ACC112 (cell line): ENCODE measurements at regions not wholly inside any gene's neighbourhood (a gene's known extent, or its start where the extent isn't known, plus 50 kb on each side); places are given as distances from the start of the nearest gene placed in this dataset.
"Not testable (repeated sequence)": the region's sequence is repeated elsewhere in the genome, so short reads cannot be mapped to it uniquely, and the experiment has no call there.

ENCODE experiments used
- H2AFZ ChIP-seq: fragments of 200-600 bp; sonication (generic); one replicate; pipeline ENCODE4 v1.6.0; 2017; ENCODE audit warnings: antibody characterized with exemption, low read length; ENCODE audit not compliant: unreplicated experiment
- H3K27ac ChIP-seq: fragments of 200-600 bp; sonication (generic); 2 replicates; pipeline ENCODE4 v1.5.1; 2014; ENCODE audit warnings: low read depth, mild to moderate bottlenecking, antibody characterized with exemption, low read length, moderate library complexity
- H3K27me3 ChIP-seq: fragments of 200-600 bp; sonication (generic); 2 replicates; pipeline ENCODE4 v1.6.1; 2014; ENCODE audit warnings: mild to moderate bottlenecking, antibody characterized with exemption, low read length, moderate library complexity, mixed read lengths; ENCODE audit not compliant: insufficient read depth
- H3K36me3 ChIP-seq: fragments of 200-600 bp; sonication (generic); 2 replicates; pipeline ENCODE4 v1.6.1; 2016; ENCODE audit warnings: mild to moderate bottlenecking, antibody characterized with exemption, low read length, moderate library complexity, mixed read lengths; ENCODE audit not compliant: insufficient read depth
- H3K4me1 ChIP-seq: fragments of 200-600 bp; sonication (generic); one replicate; pipeline ENCODE4 v1.6.1; 2016; ENCODE audit warnings: low read length, mixed read lengths; ENCODE audit not compliant: insufficient read depth, unreplicated experiment, control insufficient read depth
- H3K4me3 ChIP-seq: fragments of 200-600 bp; sonication (generic); 2 replicates; pipeline ENCODE4 v1.5.1; 2014; ENCODE audit warnings: mild to moderate bottlenecking, low read depth, low read length
- H3K79me2 ChIP-seq: fragments of 200-600 bp; sonication (generic); one replicate; pipeline ENCODE4 v1.6.0; 2016; ENCODE audit warnings: low read length; ENCODE audit not compliant: control insufficient read depth, unreplicated experiment, insufficient read depth

DNA sequence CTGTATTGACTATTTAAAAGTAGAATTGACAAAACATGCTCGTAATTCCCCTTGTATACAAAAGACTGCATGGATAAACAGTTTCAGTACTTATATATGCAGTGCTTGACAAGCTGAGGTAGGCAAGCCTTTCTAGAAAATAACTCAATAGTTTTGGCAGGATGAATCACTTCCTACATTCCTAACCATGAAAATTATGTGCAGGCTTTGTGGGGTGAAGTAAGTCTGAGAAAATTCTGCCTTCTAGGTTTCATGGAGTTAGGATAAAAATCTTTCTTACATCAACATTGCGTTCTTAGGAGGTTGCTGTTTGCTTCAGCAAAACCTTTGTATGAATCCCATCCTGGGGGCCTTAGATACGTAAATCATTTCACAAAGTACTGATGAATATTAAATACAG lies 801.4 kb upstream of the EYS start:
- H2AFZ ChIP-seq = no peak overlapping the region
- no peaks in the 10 kb centered on the region for H3K4me1 ChIP-seq
- no peaks in the 10 kb centered on the region for H3K27me3 ChIP-seq
- H3K4me3 ChIP-seq = no peak overlapping the region
- H3K27ac ChIP-seq = no peak overlapping the region
- H3K79me2 ChIP-seq = no peaks in the 10 kb centered on the region
- no peaks in the 10 kb centered on the region for H3K36me3 ChIP-seq

DNA sequence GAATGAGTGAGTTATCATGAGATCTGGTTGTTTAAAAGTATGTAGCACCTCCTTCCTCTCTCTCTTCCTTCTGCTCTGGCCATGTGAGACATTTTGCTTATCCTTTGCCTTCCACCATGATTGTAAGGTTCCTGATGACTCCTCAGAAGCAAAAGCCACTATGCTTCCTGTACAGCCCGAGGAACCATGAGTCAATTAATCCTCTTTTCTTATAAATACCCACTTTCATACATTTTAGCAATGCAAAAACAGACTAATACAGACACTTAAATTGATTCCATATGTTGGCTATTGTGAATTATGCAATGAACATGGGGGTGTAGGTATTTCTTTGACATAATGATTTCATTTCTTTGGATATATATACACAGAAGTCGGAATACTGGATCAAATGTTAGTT lies 792.8 kb upstream of the EYS start:
- no peaks in the 10 kb centered on the region for H3K79me2 ChIP-seq
- H3K36me3 ChIP-seq = no peaks in the 10 kb centered on the region
- H2AFZ ChIP-seq = no peak overlapping the region
- no peaks in the 10 kb centered on the region for H3K27me3 ChIP-seq
- H3K4me3 ChIP-seq = no peak overlapping the region
- no peak overlapping the region for H3K27ac ChIP-seq
- H3K4me1 ChIP-seq = no peaks in the 10 kb centered on the region

DNA sequence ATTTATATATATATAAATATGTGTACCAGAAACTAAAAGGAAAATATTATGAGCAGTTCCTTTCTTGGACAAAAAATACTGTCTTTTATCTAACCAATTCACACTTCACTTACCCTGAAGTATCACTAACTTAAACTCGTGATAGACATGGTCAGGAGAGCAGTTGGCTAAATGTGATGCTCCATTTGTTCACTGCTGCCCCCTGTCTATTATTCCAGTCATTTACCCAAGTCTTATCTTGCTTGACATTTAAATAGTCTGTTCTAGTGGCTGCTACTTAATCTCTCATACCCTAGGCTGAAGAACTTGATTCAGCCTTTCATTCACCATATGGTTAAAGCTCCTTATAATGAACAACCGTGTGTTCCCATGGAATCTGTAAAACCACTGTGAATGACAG lies 789.6 kb upstream of the EYS start:
- Histone ChIP-seq H3K79me2 (no peaks in the 10 kb centered on the region), H2AFZ (no peak overlapping the region), H3K36me3 (no peaks in the 10 kb centered on the region)

DNA sequence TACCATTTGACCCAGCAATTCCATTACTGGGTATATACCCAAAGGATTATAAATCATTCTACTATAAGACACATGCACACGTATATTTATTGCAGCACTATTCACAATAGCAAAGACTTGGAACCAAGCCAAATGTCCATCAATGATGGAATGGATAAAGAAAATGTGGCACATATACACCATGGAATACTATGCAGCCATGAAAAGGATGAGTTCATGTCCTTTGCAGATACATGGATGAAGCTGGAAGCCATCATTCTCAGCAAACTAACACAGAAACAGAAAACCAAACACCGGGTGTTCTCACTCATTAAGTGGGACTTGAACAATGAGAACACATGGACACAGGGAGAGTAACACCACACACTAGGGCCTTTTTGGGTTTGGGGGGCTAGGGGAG lies 787.6 kb upstream of the EYS start:
- H3K27ac ChIP-seq, H3K79me2 ChIP-seq, H2AFZ ChIP-seq, H3K4me3 ChIP-seq, H3K36me3 ChIP-seq, H3K4me1 ChIP-seq, H3K27me3 ChIP-seq: not testable (repeated sequence)

More for the DNA sequence above, 789.6 kb upstream of the EYS start:
- Histone ChIP-seq H3K4me1 (no peaks in the 10 kb centered on the region), H3K27ac (no peak overlapping the region), H3K27me3 (no peaks in the 10 kb centered on the region), H3K4me3 (no peak overlapping the region)

DNA sequence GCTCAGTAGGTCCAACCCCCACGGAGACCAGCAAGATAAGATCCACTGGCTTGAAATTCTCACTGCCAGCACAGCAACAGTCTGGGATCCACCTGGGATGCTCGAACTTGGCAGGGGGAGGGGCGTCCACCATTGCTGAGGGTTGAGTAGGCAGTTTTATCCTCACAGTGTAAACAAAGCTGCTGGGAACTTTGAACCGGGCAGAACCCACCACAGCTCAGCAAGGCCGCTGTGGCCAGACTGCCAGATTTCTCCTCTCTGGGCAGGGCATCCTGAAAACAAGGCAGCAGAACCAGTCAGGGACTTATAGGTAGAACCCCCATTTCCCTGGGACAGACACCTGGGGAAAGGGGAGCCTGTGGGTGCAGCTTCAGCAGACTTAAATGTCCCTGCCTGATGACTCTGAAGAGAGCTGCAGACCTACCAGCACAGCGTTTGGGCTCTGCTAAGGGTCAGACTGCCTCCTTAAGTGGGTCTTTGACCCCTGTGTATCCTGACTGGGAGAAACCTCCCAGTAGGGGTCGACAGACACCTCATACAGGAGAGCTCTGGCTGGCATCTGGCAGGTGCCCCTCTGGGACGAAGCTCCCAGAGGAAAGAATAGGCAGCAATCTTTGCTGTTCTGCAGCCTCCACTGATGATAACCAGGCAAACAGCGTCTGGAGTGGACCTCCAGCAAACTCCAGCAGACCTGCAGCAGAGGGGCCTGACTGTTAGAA lies 782.4 kb upstream of the EYS start:
- no peaks in the 10 kb centered on the region for H3K79me2 ChIP-seq
- H3K27ac ChIP-seq = no peak overlapping the region

DNA sequence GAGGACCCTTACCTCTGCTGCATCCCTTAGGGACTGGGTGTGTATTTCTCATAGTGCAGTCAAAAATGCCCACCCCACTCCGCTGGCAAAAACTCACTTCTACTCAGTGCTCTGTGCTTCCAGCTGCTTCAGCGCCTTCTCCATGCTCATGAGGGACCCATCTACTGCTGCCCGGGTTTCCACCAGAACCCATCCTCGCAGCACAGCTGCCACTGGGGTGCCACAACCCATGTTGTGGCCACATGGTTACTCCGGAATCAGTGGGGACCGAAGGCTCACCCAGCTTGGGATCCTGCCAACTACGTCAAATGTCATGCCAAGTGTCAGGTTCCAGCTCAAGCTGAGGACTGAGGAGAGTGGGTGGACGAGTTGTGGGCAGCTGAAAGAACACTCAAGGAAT lies 774.2 kb upstream of the EYS start:
- Histone ChIP-seq H2AFZ (no peak overlapping the region), H3K27ac (no peak overlapping the region), H3K4me3 (no peak overlapping the region), H3K27me3 (no peaks in the 10 kb centered on the region), H3K4me1 (no peaks in the 10 kb centered on the region), H3K36me3 (no peaks in the 10 kb centered on the region), H3K79me2 (no peaks in the 10 kb centered on the region)

More for the DNA sequence above, 782.4 kb upstream of the EYS start:
- H2AFZ ChIP-seq = no peak overlapping the region
- no peaks in the 10 kb centered on the region for H3K27me3 ChIP-seq
- no peak overlapping the region for H3K4me3 ChIP-seq
- no peaks in the 10 kb centered on the region for H3K4me1 ChIP-seq
- no peaks in the 10 kb centered on the region for H3K36me3 ChIP-seq

DNA sequence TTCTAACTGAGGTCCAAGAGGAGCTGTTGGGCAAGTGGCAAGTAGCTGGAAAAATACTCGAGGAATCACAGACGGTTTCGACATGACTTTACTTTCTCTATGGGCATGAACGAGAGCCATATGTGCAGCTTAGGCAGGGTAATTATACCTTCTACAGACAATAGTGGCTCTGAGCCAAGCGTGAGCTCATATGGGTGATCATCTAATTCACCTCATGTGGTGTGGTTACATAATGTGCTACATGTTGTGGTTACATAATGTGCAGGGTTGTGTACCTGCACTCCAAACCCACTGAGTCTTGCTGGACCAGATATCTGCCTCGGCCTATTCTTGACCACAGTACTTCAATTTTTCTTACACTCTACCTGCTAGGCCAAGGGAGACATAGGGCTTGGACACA lies 771.7 kb upstream of the EYS start:
- Histone ChIP-seq H3K79me2 (no peaks in the 10 kb centered on the region), H2AFZ (no peak overlapping the region), H3K27ac (no peak overlapping the region), H3K27me3 (no peaks in the 10 kb centered on the region), H3K36me3 (no peaks in the 10 kb centered on the region), H3K4me3 (no peak overlapping the region), H3K4me1 (no peaks in the 10 kb centered on the region)

DNA sequence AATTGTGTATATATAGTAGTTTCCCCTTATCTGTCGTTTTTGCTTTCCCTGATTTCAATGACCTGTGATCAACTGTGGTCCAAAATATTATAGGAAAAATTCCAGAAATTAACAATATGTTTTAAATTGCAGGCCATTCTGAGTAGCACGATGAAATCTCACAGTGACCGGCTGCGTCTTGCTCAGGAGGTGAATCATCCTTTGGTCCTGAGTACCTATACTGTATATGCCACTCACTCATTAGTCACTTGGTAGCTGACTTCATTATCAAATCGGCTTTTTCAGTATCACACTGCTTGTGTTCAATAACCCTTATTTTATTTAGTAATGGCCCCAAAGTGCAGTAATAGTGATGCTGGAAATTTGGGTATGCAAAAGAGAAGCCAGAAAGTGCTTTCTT lies 728.3 kb upstream of the EYS start:
- H3K79me2 ChIP-seq = no peaks in the 10 kb centered on the region
- H2AFZ ChIP-seq = no peak overlapping the region
- H3K27me3 ChIP-seq = no peaks in the 10 kb centered on the region
- H3K4me3 ChIP-seq = no peak overlapping the region
- H3K4me1 ChIP-seq = no peaks in the 10 kb centered on the region
- H3K27ac ChIP-seq = no peak overlapping the region
- no peaks in the 10 kb centered on the region for H3K36me3 ChIP-seq

DNA sequence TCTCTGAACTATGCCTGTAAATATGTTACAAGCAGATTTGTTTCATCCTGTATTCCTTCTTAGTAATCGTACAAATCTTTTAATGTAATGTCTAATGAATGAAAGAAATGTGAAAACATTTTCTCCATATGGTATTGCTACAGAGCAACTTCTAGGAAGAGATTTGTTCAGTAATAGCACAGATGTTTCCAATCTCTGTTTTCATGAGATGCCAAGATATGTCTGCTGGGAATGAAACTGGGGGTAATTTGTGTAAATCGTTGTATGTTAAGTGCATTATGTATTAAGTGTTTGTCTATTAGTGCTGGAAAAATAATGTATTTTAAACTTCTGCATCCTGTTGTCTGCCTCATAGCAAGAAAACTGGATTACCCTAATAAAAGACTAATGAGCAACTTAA lies 722.2 kb upstream of the EYS start:
- H3K27me3 ChIP-seq = no peaks in the 10 kb centered on the region
- H3K36me3 ChIP-seq = no peaks in the 10 kb centered on the region
- H3K4me3 ChIP-seq = no peak overlapping the region
- H2AFZ ChIP-seq = no peak overlapping the region
- no peaks in the 10 kb centered on the region for H3K4me1 ChIP-seq
- no peak overlapping the region for H3K27ac ChIP-seq
- no peaks in the 10 kb centered on the region for H3K79me2 ChIP-seq

DNA sequence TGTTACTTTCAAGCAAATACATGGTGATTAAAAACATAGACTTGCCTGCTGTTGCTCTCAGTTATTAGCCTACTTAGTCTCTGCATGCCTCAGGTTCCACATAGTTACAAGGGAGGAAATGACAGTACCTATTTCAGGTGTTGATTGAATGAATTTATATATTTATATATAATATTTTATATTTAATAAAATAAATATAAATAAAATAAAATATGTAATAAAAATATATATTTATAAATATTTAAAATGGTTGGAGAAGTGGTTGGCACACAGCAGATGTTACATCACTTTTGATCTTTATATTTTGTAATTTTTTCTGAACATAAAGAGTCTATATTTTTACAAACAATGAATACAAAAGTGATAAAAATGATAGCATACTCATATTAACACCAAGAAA lies 716.0 kb upstream of the EYS start:
- Histone ChIP-seq H3K36me3 (no peaks in the 10 kb centered on the region), H3K27ac (no peak overlapping the region), H3K4me1 (no peaks in the 10 kb centered on the region), H3K27me3 (no peaks in the 10 kb centered on the region), H3K4me3 (no peak overlapping the region), H3K79me2 (no peaks in the 10 kb centered on the region), H2AFZ (no peak overlapping the region)

DNA sequence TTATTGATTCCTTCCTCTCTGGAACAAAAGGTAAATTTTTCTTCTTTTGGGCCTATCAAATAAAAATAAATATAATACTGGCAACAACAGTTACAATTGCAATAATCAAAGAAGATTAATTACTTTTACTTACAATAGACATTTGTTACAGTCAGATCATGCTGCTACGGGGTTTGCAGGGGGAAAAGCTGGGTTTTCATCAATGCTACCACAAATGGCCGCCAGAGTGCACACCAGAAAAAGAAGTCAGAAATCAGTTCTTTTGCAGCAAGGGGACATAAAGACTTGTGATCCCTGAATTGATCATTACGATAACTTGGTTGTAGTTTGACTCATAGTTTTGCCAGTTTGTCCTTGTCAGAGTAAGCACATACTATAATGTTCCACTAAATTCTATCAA lies 714.5 kb upstream of the EYS start:
- H3K4me1 ChIP-seq = no peaks in the 10 kb centered on the region
- no peaks in the 10 kb centered on the region for H3K27me3 ChIP-seq
- no peaks in the 10 kb centered on the region for H3K79me2 ChIP-seq
- H3K4me3 ChIP-seq = no peak overlapping the region
- H2AFZ ChIP-seq = no peak overlapping the region
- no peak overlapping the region for H3K27ac ChIP-seq
- H3K36me3 ChIP-seq = no peaks in the 10 kb centered on the region
